Endothelial cell of umbilical vein (primary cell): ENCODE measurements at regions not wholly inside any gene's neighbourhood (a gene's known extent, or its start where the extent isn't known, plus 50 kb on each side); places are given as distances from the start of the nearest gene placed in this dataset.

ENCODE experiments used
- CTCF ChIP-seq, 2 donors: IDR thresholded peaks; 1 replicate in 1 of 2; 2 replicates in 1 of 2; pipeline ENCODE4 v1.5.1; 2011; ENCODE audit warnings: low read length in 2 of 2, mild to moderate bottlenecking in 2 of 2, moderate library complexity in 2 of 2, control low read depth in 1 of 2, inconsistent platforms in 1 of 2, low read depth in 1 of 2; ENCODE audit not compliant: insufficient read depth in 1 of 2; ENCODE audit errors: extremely low read depth in 1 of 2
- EZH2 ChIP-seq: IDR thresholded peaks from 2 replicates; pipeline ENCODE4 v1.6.1; 2012; ENCODE audit warnings: borderline replicate concordance, low read depth, mild to moderate bottlenecking, moderate library complexity, low read length, inconsistent platforms; ENCODE audit not compliant: severe bottlenecking
- FOS ChIP-seq: IDR thresholded peaks from 2 replicates; pipeline ENCODE4 v1.6.1; 2011; ENCODE audit warnings: mild to moderate bottlenecking, low read length, moderate library complexity, borderline replicate concordance; ENCODE audit not compliant: insufficient read depth
- JUN ChIP-seq: IDR thresholded peaks from 2 replicates; pipeline ENCODE4 v1.6.1; 2011; ENCODE audit warnings: borderline replicate concordance, low read depth; ENCODE audit not compliant: insufficient read length, insufficient read depth
- MAX ChIP-seq: IDR thresholded peaks from 2 replicates; pipeline ENCODE4 v1.6.1; 2011; ENCODE audit not compliant: insufficient read depth, insufficient read length
- MYC ChIP-seq: IDR thresholded peaks from one replicate; pipeline ENCODE4 v1.6.1; 2011; ENCODE audit warnings: mild to moderate bottlenecking, low read depth, low read length
- POLR2A ChIP-seq: IDR thresholded peaks from 2 replicates; pipeline ENCODE4 v1.6.1; 2012; ENCODE audit warnings: low read depth, mild to moderate bottlenecking, control low read depth, low read length
- POLR2AphosphoS5 ChIP-seq: IDR thresholded peaks from 2 replicates; pipeline ENCODE4 v1.6.1; 2012; ENCODE audit warnings: low read depth, mild to moderate bottlenecking, control low read depth, low read length, moderate library complexity; ENCODE audit not compliant: insufficient read depth

DNA sequence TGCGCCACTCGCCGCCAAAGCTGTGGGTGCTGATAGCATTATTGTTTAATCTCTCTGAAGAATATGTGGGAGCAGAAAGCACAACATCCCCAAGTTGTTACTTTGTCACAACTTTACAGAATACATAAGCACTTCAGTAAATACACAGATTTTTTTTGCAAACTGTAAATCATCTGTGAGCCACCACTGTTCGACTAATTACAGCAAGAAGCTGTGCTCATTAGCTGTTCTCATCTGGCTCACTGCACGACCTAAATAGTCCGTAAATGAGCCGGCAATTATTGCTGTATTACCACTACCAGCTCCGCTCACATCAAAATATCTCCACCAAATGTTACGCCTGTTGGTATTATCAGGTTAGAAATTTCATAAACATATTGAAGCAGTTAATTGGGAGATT is 228.9 kb upstream of the PRKD1 start:
- no peak for TF ChIP-seq JUN
- no peak for TF ChIP-seq CTCF (IDR thresholded peaks at IDR 0.05; ENCODE audit: extremely low read depth in 1 of 2, insufficient read depth in 1 of 2, low read depth in 1 of 2, low read length in 2 of 2)
- TF ChIP-seq POLR2A, result no peak
- TF ChIP-seq POLR2AphosphoS5, result no peak
- no peak for TF ChIP-seq EZH2
- TF ChIP-seq MAX, result no peak
- TF ChIP-seq FOS, result no peak
- no peak for TF ChIP-seq MYC
